H1 (cell line): ENCODE measurements at regions not wholly inside any gene's neighbourhood (a gene's known extent, or its start where the extent isn't known, plus 50 kb on each side); places are given as distances from the start of the nearest gene placed in this dataset.

Experiments used
- CTCF ChIA-PET: fragments of 300-600 bp; sonication (Branson Sonifier 250); formaldehyde crosslinking; loops from one replicate; lab custom pipeline; 2021; ENCODE audit not compliant: partially characterized antibody; lab: Charles Lee
- POLR2A ChIA-PET: fragments of 300-600 bp; sonication (Branson Sonifier 250); formaldehyde crosslinking; loops from one replicate; lab custom pipeline; 2021; ENCODE audit warnings: inconsistent platforms; ENCODE audit not compliant: partially characterized antibody; lab: Charles Lee
- DNase-seq, 2 experiments: peaks; one replicate each; pipeline versions ENCODE4 v3.0.0 to v3.0.0-alpha.2; 2010 to 2022; ENCODE audit warnings: low spot score in 2 of 2, low read depth in 1 of 2, mixed read lengths in 1 of 2
- FAIRE-seq: peaks from 2 replicates; lab custom pipeline; 2011; peaks lifted over from hg19 to GRCh38; lab: Jason Lieb, UNC
- H2AFZ ChIP-seq: 2 replicates; pipeline ENCODE4 v1.8.1; 2012; ENCODE audit warnings: low read length, inconsistent platforms
- H2AK5ac ChIP-seq: 2 replicates; pipeline ENCODE4 v1.6.1; 2013; ENCODE audit warnings: low read depth, low read length
- H2BK120ac ChIP-seq: replicated peaks from 2 replicates; pipeline ENCODE3; 2013; ENCODE audit warnings: low read depth, low read length, inconsistent platforms
- H2BK12ac ChIP-seq: 2 replicates; pipeline ENCODE4 v1.6.1; 2013; ENCODE audit warnings: low read depth, low read length
- H2BK15ac ChIP-seq: 2 replicates; pipeline ENCODE4 v1.6.1; 2013; ENCODE audit warnings: low read length
- H2BK20ac ChIP-seq: 2 replicates; pipeline ENCODE4 v1.6.1; 2013; ENCODE audit warnings: low read length
- H2BK5ac ChIP-seq: 2 replicates; pipeline ENCODE4 v1.6.1; 2013; ENCODE audit warnings: low read depth, low read length
- H3K14ac ChIP-seq: 2 replicates; pipeline ENCODE4 v1.6.1; 2013; ENCODE audit warnings: inconsistent platforms; ENCODE audit not compliant: insufficient read length
- H3K18ac ChIP-seq: 2 replicates; pipeline ENCODE4 v1.6.1; 2013; ENCODE audit warnings: low read length; ENCODE audit errors: extremely low read depth
- H3K23ac ChIP-seq: 2 replicates; pipeline ENCODE4 v1.6.1; 2013; ENCODE audit warnings: inconsistent platforms; ENCODE audit not compliant: insufficient read length
- H3K23me2 ChIP-seq: 2 replicates; pipeline ENCODE4 v1.6.1; 2013; ENCODE audit warnings: low read depth, low read length
- H3K27ac ChIP-seq: 2 replicates; pipeline ENCODE4 v1.6.1; 2011; ENCODE audit warnings: low read depth, low read length, inconsistent platforms
- H3K27me3 ChIP-seq, 4 experiments: replicated peaks in 1 of 4; 1 replicate in 1 of 4; 2 replicates in 3 of 4; pipeline versions ENCODE4 v1.6.1 to v1.8.1; 2011 to 2013; ENCODE audit warnings: low read length in 3 of 4, mild to moderate bottlenecking in 3 of 4, inconsistent platforms in 2 of 4, mixed read lengths in 2 of 4, moderate library complexity in 1 of 4; ENCODE audit not compliant: control insufficient read depth in 3 of 4, insufficient read depth in 3 of 4; ENCODE audit errors: extremely low read depth in 1 of 4
- H3K36me3 ChIP-seq, 4 experiments: 2 replicates each; pipeline versions ENCODE4 v1.6.1 to v1.8.1; 2011 to 2013; ENCODE audit warnings: mild to moderate bottlenecking in 4 of 4, low read length in 3 of 4, moderate library complexity in 2 of 4, control low read depth in 1 of 4, inconsistent platforms in 1 of 4; ENCODE audit not compliant: insufficient read depth in 4 of 4, control insufficient read depth in 2 of 4
- H3K4ac ChIP-seq: replicated peaks from 2 replicates; pipeline ENCODE3; 2013; ENCODE audit warnings: low read length, low read depth, mixed read lengths, inconsistent platforms; ENCODE audit not compliant: insufficient read length
- H3K4me1 ChIP-seq, 4 experiments: replicated peaks in 1 of 4; 1 replicate in 1 of 4; 2 replicates in 3 of 4; pipeline versions ENCODE4 v1.6.1 to v1.8.1; 2011 to 2013; ENCODE audit warnings: low read length in 3 of 4, inconsistent platforms in 2 of 4, mixed read lengths in 1 of 4; ENCODE audit not compliant: insufficient read depth in 4 of 4, control insufficient read depth in 3 of 4
- H3K4me2 ChIP-seq, 2 experiments: 2 replicates each; pipeline versions ENCODE4 v1.6.1 to v1.8.1; 2011 to 2013; ENCODE audit warnings: low read depth in 2 of 2, low read length in 2 of 2, control low read depth in 1 of 2, inconsistent platforms in 1 of 2, mild to moderate bottlenecking in 1 of 2; ENCODE audit not compliant: insufficient read depth in 1 of 2
- H3K4me3 ChIP-seq, 4 experiments: fragments of 200-600, 300-600 bp in 1 of 4; sonication (generic), shearing (Covaris generic), sonication (Bioruptor Twin) in 1 of 4; 2 replicates each; pipeline versions ENCODE4 v1.5.1 to v1.8.1; 2011 to 2016; ENCODE audit warnings: low read length in 4 of 4, low read depth in 3 of 4, control low read depth in 2 of 4, inconsistent platforms in 2 of 4, mild to moderate bottlenecking in 2 of 4, mixed read lengths in 1 of 4, moderate library complexity in 1 of 4; ENCODE audit not compliant: insufficient read depth in 2 of 4; ENCODE audit errors: extremely low read depth in 1 of 4
- H3K56ac ChIP-seq: replicated peaks from 2 replicates; pipeline ENCODE3; 2013; ENCODE audit warnings: low read depth, mild to moderate bottlenecking, mixed read lengths, low read length, inconsistent platforms; ENCODE audit not compliant: insufficient read length
- H3K79me1 ChIP-seq: 2 replicates; pipeline ENCODE4 v1.6.1; 2013; ENCODE audit warnings: low read depth, low read length, control low read depth
- H3K79me2 ChIP-seq, 2 experiments: 2 replicates each; pipeline versions ENCODE4 v1.6.1 to v1.8.1; 2012 to 2013; ENCODE audit warnings: low read length in 2 of 2, mild to moderate bottlenecking in 2 of 2, inconsistent platforms in 1 of 2; ENCODE audit not compliant: insufficient read depth in 2 of 2, control insufficient read depth in 1 of 2
- H3K9ac ChIP-seq, 4 experiments: replicated peaks in 1 of 4; 1 replicate in 1 of 4; 2 replicates in 3 of 4; pipeline versions ENCODE4 v1.6.1 to v1.8.1; 2011 to 2013; ENCODE audit warnings: low read depth in 3 of 4, low read length in 3 of 4, control low read depth in 2 of 4, mild to moderate bottlenecking in 2 of 4, moderate library complexity in 2 of 4, inconsistent platforms in 1 of 4; ENCODE audit errors: extremely low read depth in 1 of 4
- H3K9me3 ChIP-seq, 2 experiments: 2 replicates each; pipeline versions ENCODE4 v1.6.1 to v1.8.1; 2012 to 2013; ENCODE audit warnings: mild to moderate bottlenecking in 2 of 2, moderate library complexity in 2 of 2, control low read depth in 1 of 2, inconsistent platforms in 1 of 2, low read depth in 1 of 2, low read length in 1 of 2, mixed read lengths in 1 of 2; ENCODE audit not compliant: insufficient read depth in 2 of 2
- H4K20me1 ChIP-seq, 2 experiments: replicated peaks in 1 of 2; 2 replicates each; pipeline versions ENCODE3 to v1.8.1; 2011 to 2013; ENCODE audit warnings: inconsistent platforms in 2 of 2, low read length in 2 of 2, mild to moderate bottlenecking in 1 of 2; ENCODE audit not compliant: insufficient read depth in 2 of 2, control insufficient read depth in 1 of 2
- H4K5ac ChIP-seq: 2 replicates; pipeline ENCODE4 v1.6.1; 2013; ENCODE audit warnings: low read length, low read depth, mixed read lengths, inconsistent platforms; ENCODE audit not compliant: insufficient read length
- H4K8ac ChIP-seq: 2 replicates; pipeline ENCODE4 v1.8.0; 2013; ENCODE audit warnings: mild to moderate bottlenecking, moderate library complexity, low read length, inconsistent platforms; ENCODE audit not compliant: insufficient read depth; ENCODE audit errors: extremely low read depth
- H4K91ac ChIP-seq: replicated peaks from 2 replicates; pipeline ENCODE3; 2013; ENCODE audit warnings: low read length, mixed read lengths, inconsistent platforms; ENCODE audit not compliant: insufficient read length
- BRCA1 ChIP-seq: IDR thresholded peaks from 2 replicates; pipeline ENCODE4 v1.6.1; 2012; ENCODE audit warnings: low read depth, low read length, improper control_type of control experiment
- CHD1 ChIP-seq: IDR thresholded peaks from 2 replicates; pipeline ENCODE4 v1.6.1; 2012; ENCODE audit warnings: low read depth, low read length, improper control_type of control experiment
- CHD2 ChIP-seq: IDR thresholded peaks from 2 replicates; pipeline ENCODE4 v1.6.1; 2012; ENCODE audit warnings: low read length, improper control_type of control experiment
- CREB1 ChIP-seq: IDR thresholded peaks from 2 replicates; pipeline ENCODE4 v1.6.1; 2012; ENCODE audit warnings: inconsistent platforms
- E2F6 ChIP-seq: IDR thresholded peaks from 2 replicates; pipeline ENCODE4 v1.6.1; 2012; ENCODE audit warnings: inconsistent platforms
- KDM5A ChIP-seq: fragments of 200-600 bp; IDR thresholded peaks from 2 replicates; pipeline ENCODE4 v1.7.1; 2012; ENCODE audit warnings: mild to moderate bottlenecking, low read length, inconsistent platforms, mixed read lengths
- MAFK ChIP-seq: IDR thresholded peaks from 2 replicates; pipeline ENCODE4 v1.6.1; 2012; ENCODE audit warnings: low read depth, mild to moderate bottlenecking, improper control_type of control experiment, low read length
- NRF1 ChIP-seq: IDR thresholded peaks from 2 replicates; pipeline ENCODE4 v1.6.1; 2011; ENCODE audit warnings: mild to moderate bottlenecking, low read depth, low read length, improper control_type of control experiment
- PHF8 ChIP-seq: fragments of 200-600 bp; sonication (generic); conservative IDR thresholded peaks from 2 replicates; pipeline ENCODE4 v1.7.1; 2012; ENCODE audit warnings: low read depth, mild to moderate bottlenecking, inconsistent platforms, low read length, moderate library complexity
- RFX5 ChIP-seq: IDR thresholded peaks from 2 replicates; pipeline ENCODE4 v1.6.1; 2011; ENCODE audit warnings: low read depth, low read length, improper control_type of control experiment, borderline replicate concordance
- SIRT6 ChIP-seq: IDR thresholded peaks from one replicate; pipeline ENCODE4 v1.7.1; 2012; ENCODE audit warnings: low read length, inconsistent platforms
- SIX5 ChIP-seq: IDR thresholded peaks from 2 replicates; pipeline ENCODE4 v1.6.1; 2011; ENCODE audit warnings: mild to moderate bottlenecking, low read depth, low read length
- SP4 ChIP-seq: IDR thresholded peaks from 2 replicates; pipeline ENCODE4 v1.6.1; 2012; ENCODE audit warnings: low read length, inconsistent platforms
- TBP ChIP-seq: IDR thresholded peaks from 2 replicates; pipeline ENCODE4 v1.6.1; 2011; ENCODE audit warnings: low read depth, low read length, improper control_type of control experiment
- ZNF274 ChIP-seq: IDR thresholded peaks from 2 replicates; pipeline ENCODE4 v1.7.0; 2012; ENCODE audit warnings: low read length, borderline replicate concordance; ENCODE audit errors: extremely low read depth
- WGBS, 2 experiments: shearing (Covaris generic) in 1 of 2; methylation state at CpG; one replicate each; pipeline versions ENCODE4 v1.1.6 to v1.1.7; 2013 to 2015; ENCODE audit warnings: low lambda C conversion rate in 2 of 2, mixed read lengths in 2 of 2, inconsistent platforms in 1 of 2, low coverage in 1 of 2, missing lambda C conversion rate in 1 of 2; ENCODE audit not compliant: insufficient replicate concordance in 2 of 2, insufficient coverage in 1 of 2, insufficient read length in 1 of 2; ENCODE audit errors: extremely low coverage in 1 of 2, missing lambda C conversion rate in 1 of 2; 5-methylcytosine and 5-hydroxymethylcytosine counted together

- Histone ChIP-seq H2BK12ac (no peak overlapping the region), H3K4ac (no peak overlapping the region), H3K9ac (no peak overlapping the region), H4K20me1 (no peaks in the 10 kb centered on the region), H2BK20ac (no peak overlapping the region), H4K91ac (no peak overlapping the region), H2AK5ac (no peak overlapping the region), H2BK120ac (no peak overlapping the region), H3K79me1 (no peaks in the 10 kb centered on the region), H2BK15ac (no peak overlapping the region), H3K27ac (no peak overlapping the region), H3K56ac (no peak overlapping the region), H3K36me3 (no peaks in the 10 kb centered on the region), H4K8ac (no peak overlapping the region), H3K14ac (no peak overlapping the region), H3K18ac (no peak overlapping the region), H3K23ac (no peak overlapping the region), H3K27me3 (no peaks in the 10 kb centered on the region), H3K9me3 (peaks cover 0 to 6% of the 10 kb centered on the region in 2 experiments; a peak in 2 of 4 replicates), H4K5ac (no peak overlapping the region), H2BK5ac (no peak overlapping the region), H3K4me1 (no peaks in the 10 kb centered on the region; a peak in 1 of 7 replicates), H3K4me3 (no peak overlapping the region), H3K23me2 (no peaks in the 10 kb centered on the region), H3K4me2 (no peak overlapping the region), H3K79me2 (no peaks in the 10 kb centered on the region), H2AFZ (no peak overlapping the region; the same call in 1 of the 2 replicates)
- 90% methylated on average over 3 of the region's 3 CpGs; no CpG with 5 or more reads in 1 of the 2 experiments for WGBS, 2 experiments
- DNase-seq: no peak
- ChIA-PET CTCF (interaction anchor here (0.7 kb wide), 1 partner anchor 692 kb away, joined by 3 read pairs; no protein-coding TSS in a partner anchor), POLR2A (no interaction called here)
- FAIRE-seq: no peak
- TF ChIP-seq NRF1 (no peak), SIX5 (no peak), CREB1 (no peak), BRCA1 (no peak), E2F6 (no peak), PHF8 (no peak), RFX5 (no peak), CHD2 (no peak), KDM5A (no peak), ZNF274 (no peak), SIRT6 (no peak), MAFK (no peak), SP4 (no peak), CHD1 (no peak), TBP (no peak)
Observed at GRCh38 chr6:88494401-88495140, 328.4 kb upstream of the CNR1 start.
